ENCODE measurements at regions not wholly inside any gene's neighbourhood (a gene's known extent, or its start where the extent isn't known, plus 50 kb on each side); places are given as distances from the start of the nearest gene placed in this dataset.

- H3K27me3 ChIP-seq (ENCODE audit: control insufficient read depth, insufficient read depth, low read length) = no peaks in the 10 kb centered on the region
- no peaks in the 10 kb centered on the region for H3K4me1 ChIP-seq (ENCODE audit: control insufficient read depth in 2 of 3, insufficient read depth in 2 of 3, low read depth in 1 of 3, low read length in 3 of 3)
- no peaks in the 10 kb centered on the region for H3K9me3 ChIP-seq (ENCODE audit: control insufficient read depth in 2 of 3, insufficient read depth in 1 of 3, low read length in 3 of 3)
- H3K27ac ChIP-seq (ENCODE audit: low read depth in 2 of 2, low read length in 2 of 2) = no peak overlapping the region
- no peak for FAIRE-seq
- no peak for DNase-seq
- H3K4me3 ChIP-seq (ENCODE audit: low read length in 3 of 3) = no peak overlapping the region
- no peak for TF ChIP-seq CTCF (IDR thresholded peaks at IDR 0.05; ENCODE audit: borderline replicate concordance, extremely low read depth, insufficient read depth)
- H3K36me3 ChIP-seq (ENCODE audit: control insufficient read depth in 2 of 3, insufficient read depth in 3 of 3, low read length in 3 of 3) = no peaks in the 10 kb centered on the region
- H3K9ac ChIP-seq (ENCODE audit: low read length in 3 of 3) = no peak overlapping the region
- intact Hi-C loops (cut with DNase I) = no loop called here
Observed at GRCh38 chr4:170723171-170723570, 633.4 kb upstream of the AADAT start.

DNA sequence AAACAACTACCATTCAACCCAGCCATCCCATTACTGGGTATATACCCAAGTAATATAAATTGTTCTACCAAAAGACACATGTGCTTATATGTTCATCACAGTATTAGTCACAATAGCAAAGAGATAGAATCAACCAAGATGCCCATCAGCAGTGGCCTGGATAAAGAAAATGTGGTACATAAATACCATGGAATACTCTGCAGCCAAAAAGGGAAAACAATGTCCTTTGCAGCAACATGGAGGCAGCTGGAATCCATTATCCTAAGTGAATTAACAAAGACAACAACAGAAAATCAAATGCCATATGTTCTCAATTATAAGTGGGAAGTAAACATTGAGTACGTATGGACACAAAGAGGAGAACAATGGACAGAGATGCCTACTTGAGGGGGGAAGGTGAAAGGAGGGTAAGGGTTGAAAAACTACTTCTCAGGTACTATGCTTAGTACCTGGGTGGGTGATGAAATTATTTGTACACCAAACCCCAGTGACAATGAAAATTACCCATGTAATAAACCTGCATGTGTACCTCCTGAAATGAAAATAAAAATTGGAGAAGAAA, 632.1 kb upstream of the AADAT start:
- no peak for TF ChIP-seq CTCF (IDR thresholded peaks at IDR 0.05; ENCODE audit: borderline replicate concordance, extremely low read depth, insufficient read depth)
- FAIRE-seq = no peak
- intact Hi-C loops (cut with DNase I) = no loop called here
- Histone ChIP-seq H3K27ac (ENCODE audit: low read depth in 2 of 2, low read length in 2 of 2) (no peak overlapping the region), H3K36me3 (ENCODE audit: control insufficient read depth in 2 of 3, insufficient read depth in 3 of 3, low read length in 3 of 3) (no peaks in the 10 kb centered on the region), H3K4me3 (ENCODE audit: low read length in 3 of 3) (no peak overlapping the region), H3K9ac (ENCODE audit: low read length in 3 of 3) (no peak overlapping the region), H3K4me1 (ENCODE audit: control insufficient read depth in 2 of 3, insufficient read depth in 2 of 3, low read depth in 1 of 3, low read length in 3 of 3) (no peaks in the 10 kb centered on the region), H3K27me3 (ENCODE audit: control insufficient read depth, insufficient read depth, low read length) (no peaks in the 10 kb centered on the region), H3K9me3 (ENCODE audit: control insufficient read depth in 2 of 3, insufficient read depth in 1 of 3, low read length in 3 of 3) (no peaks in the 10 kb centered on the region)
- no peak for DNase-seq

- intact Hi-C loops (cut with DNase I) = no loop called here
Observed at GRCh38 chr4:170716868-170717267, 627.1 kb upstream of the AADAT start.

More at GRCh38 chr4:170716868-170717267, 627.1 kb upstream of the AADAT start:
- Histone ChIP-seq H3K4me1 (ENCODE audit: control insufficient read depth in 2 of 3, insufficient read depth in 2 of 3, low read depth in 1 of 3, low read length in 3 of 3) (no peaks in the 10 kb centered on the region), H3K4me3 (ENCODE audit: low read length in 3 of 3) (no peak overlapping the region), H3K27me3 (ENCODE audit: control insufficient read depth, insufficient read depth, low read length) (no peaks in the 10 kb centered on the region), H3K9me3 (ENCODE audit: control insufficient read depth in 2 of 3, insufficient read depth in 1 of 3, low read length in 3 of 3) (no peaks in the 10 kb centered on the region), H3K36me3 (ENCODE audit: control insufficient read depth in 2 of 3, insufficient read depth in 3 of 3, low read length in 3 of 3) (no peaks in the 10 kb centered on the region), H3K27ac (ENCODE audit: low read depth in 2 of 2, low read length in 2 of 2) (no peak overlapping the region), H3K9ac (ENCODE audit: low read length in 3 of 3) (no peak overlapping the region)
- FAIRE-seq = no peak
- DNase-seq = no peak
- no peak for TF ChIP-seq CTCF (IDR thresholded peaks at IDR 0.05; ENCODE audit: borderline replicate concordance, extremely low read depth, insufficient read depth)

All from kidney (tissue), 13 donors.